Activated CD4-positive, alpha-beta memory T cell treated with anti-CD3 and anti-CD28 coated beads, Interleukin-2, amount 10 ng/mL, durations not matched to agents 7 days and 5 days (primary cell): ENCODE measurements at regions not wholly inside any gene's neighbourhood (a gene's known extent, or its start where the extent isn't known, plus 50 kb on each side); places are given as distances from the start of the nearest gene placed in this dataset.
"Not testable (repeated sequence)": the region's sequence is repeated elsewhere in the genome, so short reads cannot be mapped to it uniquely, and the experiment has no call there.

Experiments used
- CTCF ChIA-PET: fragments of 350-600 bp; sonication (Branson Sonifier 250); formaldehyde crosslinking; loops from one replicate; lab custom pipeline; 2021; ENCODE audit warnings: antibody characterized with exemption, inconsistent platforms; lab: Charles Lee
- POLR2A ChIA-PET: fragments of 350-600 bp; sonication (Branson Sonifier 250); formaldehyde crosslinking; loops from one replicate; lab custom pipeline; 2021; ENCODE audit warnings: antibody characterized with exemption; lab: Charles Lee
- DNase-seq: peaks from one replicate; pipeline ENCODE4 v3.0.0-alpha.2; 2020
- H3K27ac Mint-ChIP-seq: one replicate; pipeline ENCODE4 v1.8.0; 2021; ENCODE audit warnings: mild to moderate bottlenecking, mixed read lengths
- H3K27me3 Mint-ChIP-seq: one replicate; pipeline ENCODE4 v1.8.0; 2021; ENCODE audit warnings: mixed read lengths
- H3K36me3 Mint-ChIP-seq: one replicate; pipeline ENCODE4 v1.8.0; 2021; ENCODE audit warnings: low read depth, mixed read lengths
- H3K4me1 Mint-ChIP-seq: one replicate; pipeline ENCODE4 v1.8.0; 2021; ENCODE audit warnings: mixed read lengths
- H3K4me3 Mint-ChIP-seq: one replicate; pipeline ENCODE4 v1.8.0; 2021; ENCODE audit warnings: mild to moderate bottlenecking, mixed read lengths
- H3K9me3 Mint-ChIP-seq: one replicate; pipeline ENCODE4 v1.8.0; 2021; ENCODE audit warnings: mixed read lengths

- Mint-ChIP-seq H3K27me3 (no peaks in the 10 kb centered on the region), H3K9me3 (peaks cover 15% of the 10 kb centered on the region), H3K4me1 (peaks cover 9% of the 10 kb centered on the region), H3K4me3 (no peak overlapping the region), H3K27ac (no peak overlapping the region), H3K36me3 (no peaks in the 10 kb centered on the region)
- ChIA-PET POLR2A (no interaction called here), CTCF (no interaction called here)
- no peak for DNase-seq
These were observed 315.5 kb upstream of the MYT1L start for GRCh38 chr2:2646433-2647051.

DNA sequence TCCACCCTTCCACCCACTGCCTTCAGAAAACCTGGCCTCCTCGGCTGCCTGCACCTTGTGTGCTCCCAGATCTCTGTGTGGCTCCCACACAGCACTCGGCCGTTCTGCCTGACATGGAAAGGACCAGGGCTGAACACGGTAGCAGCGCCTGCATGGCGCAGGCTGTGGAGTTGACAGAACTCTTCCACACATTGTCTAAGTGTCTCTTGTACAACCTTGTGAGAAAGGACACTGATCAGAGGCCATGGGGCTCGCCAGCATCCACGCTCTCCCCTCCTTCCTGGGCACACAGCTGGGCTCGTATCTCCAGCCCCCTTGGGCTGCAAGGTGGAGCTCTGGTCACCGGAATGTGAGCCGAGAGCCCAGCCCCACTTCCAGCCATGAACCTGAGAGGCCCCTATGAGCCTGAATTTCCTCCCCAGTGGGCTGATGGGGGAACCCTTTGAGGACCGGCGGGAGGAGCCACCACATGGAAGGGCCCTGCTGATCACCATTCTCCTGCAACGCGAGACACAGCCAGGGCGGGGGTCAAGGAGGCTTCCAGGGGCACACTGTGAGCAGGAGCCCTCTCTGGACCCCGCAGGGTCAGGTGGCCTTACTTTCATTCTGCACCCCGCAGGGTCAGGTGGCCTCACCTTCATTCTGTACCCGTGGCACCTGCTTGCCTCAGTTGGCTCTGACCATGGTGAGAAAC lies 314.2 kb upstream of the MYT1L start:
- Mint-ChIP-seq H3K4me3 (no peak overlapping the region), H3K27me3 (no peaks in the 10 kb centered on the region), H3K36me3 (no peaks in the 10 kb centered on the region), H3K27ac (no peak overlapping the region), H3K9me3 (peaks cover 15% of the 10 kb centered on the region), H3K4me1 (peaks cover 9% of the 10 kb centered on the region)
- no peak for DNase-seq
- ChIA-PET POLR2A (no interaction called here), CTCF (no interaction called here)

DNA sequence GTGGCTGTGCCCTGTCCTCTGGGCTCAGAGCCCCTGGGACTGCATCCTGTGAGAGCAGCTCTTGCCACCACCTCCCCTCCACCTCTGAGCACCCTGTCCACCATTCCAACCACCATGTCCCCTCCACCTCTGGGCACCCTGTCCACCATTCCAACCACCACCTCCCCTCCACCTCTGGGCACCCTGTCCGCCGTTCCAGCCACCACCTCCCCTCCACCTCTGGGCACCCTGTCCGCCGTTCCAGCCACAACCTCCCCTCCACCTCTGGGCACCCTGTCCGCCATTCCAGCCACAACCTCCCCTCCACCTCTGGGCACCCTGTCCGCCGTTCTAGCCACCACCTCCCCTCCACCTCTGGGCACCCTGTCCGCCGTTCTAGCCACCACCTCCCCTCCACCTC lies 313.7 kb upstream of the MYT1L start:
- CTCF ChIA-PET, POLR2A ChIA-PET, H3K27ac Mint-ChIP-seq, DNase-seq, H3K27me3 Mint-ChIP-seq, H3K36me3 Mint-ChIP-seq, H3K4me1 Mint-ChIP-seq, H3K4me3 Mint-ChIP-seq: not testable (repeated sequence)
- H3K9me3 Mint-ChIP-seq: peaks cover 12% of the 10 kb centered on the region

DNA sequence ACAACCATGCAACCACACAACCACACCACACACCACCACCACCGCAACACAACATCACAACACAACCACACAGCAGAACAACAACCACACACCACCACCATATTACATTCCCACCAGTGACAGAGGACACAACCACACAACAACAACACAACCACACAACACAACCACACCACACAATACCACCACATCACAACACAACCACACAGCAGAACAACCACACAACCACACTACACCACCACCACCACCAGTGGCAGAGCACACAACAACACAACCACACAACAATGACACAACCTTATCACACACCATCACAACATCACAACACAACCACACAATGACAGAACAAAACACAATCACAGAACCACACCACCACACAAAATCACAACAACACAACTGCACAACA lies 313.0 kb upstream of the MYT1L start:
- Mint-ChIP-seq H3K36me3 (no peaks in the 10 kb centered on the region), H3K4me3 (no peak overlapping the region), H3K27ac (no peak overlapping the region), H3K9me3 (peaks cover 7% of the 10 kb centered on the region), H3K4me1 (peaks cover 9% of the 10 kb centered on the region), H3K27me3 (no peaks in the 10 kb centered on the region)
- POLR2A ChIA-PET: no interaction called here
- no peak for DNase-seq
- CTCF ChIA-PET: no interaction called here

- H3K4me1 Mint-ChIP-seq: peaks cover 9% of the 10 kb centered on the region
- H3K27ac Mint-ChIP-seq: no peak overlapping the region
- no peaks in the 10 kb centered on the region for H3K36me3 Mint-ChIP-seq
- ChIA-PET CTCF (no interaction called here), POLR2A (no interaction called here)
- no peak for DNase-seq
- no peaks in the 10 kb centered on the region for H3K27me3 Mint-ChIP-seq
- H3K4me3 Mint-ChIP-seq: no peak overlapping the region
- H3K9me3 Mint-ChIP-seq: peaks cover 7% of the 10 kb centered on the region
These were observed 312.1 kb upstream of the MYT1L start for GRCh38 chr2:2642906-2643890.

- Mint-ChIP-seq H3K4me1 (peaks cover 7% of the 10 kb centered on the region), H3K36me3 (no peaks in the 10 kb centered on the region), H3K27ac (no peak overlapping the region), H3K4me3 (no peak overlapping the region), H3K27me3 (no peaks in the 10 kb centered on the region), H3K9me3 (peaks cover 9% of the 10 kb centered on the region)
- no peak for DNase-seq
- CTCF ChIA-PET: no interaction called here
- POLR2A ChIA-PET: no interaction called here
These were observed 310.7 kb upstream of the MYT1L start for GRCh38 chr2:2641541-2642410.

- POLR2A ChIA-PET: no interaction called here
These were observed 309.7 kb upstream of the MYT1L start for GRCh38 chr2:2640818-2641217.

GRCh38 chr2:2640371-2640770 lies 309.3 kb upstream of the MYT1L start:
- ChIA-PET CTCF (no interaction called here), POLR2A (no interaction called here)
- no peak overlapping the region for H3K4me3 Mint-ChIP-seq
- no peak overlapping the region for H3K27ac Mint-ChIP-seq
- no peak for DNase-seq
- no peaks in the 10 kb centered on the region for H3K4me1 Mint-ChIP-seq
- no peaks in the 10 kb centered on the region for H3K27me3 Mint-ChIP-seq
- H3K9me3 Mint-ChIP-seq: peaks cover 10% of the 10 kb centered on the region
- H3K36me3 Mint-ChIP-seq: no peaks in the 10 kb centered on the region

More at GRCh38 chr2:2640818-2641217, 309.7 kb upstream of the MYT1L start:
- CTCF ChIA-PET: no interaction called here
- Mint-ChIP-seq H3K36me3 (no peaks in the 10 kb centered on the region), H3K4me3 (no peak overlapping the region), H3K27ac (no peak overlapping the region), H3K4me1 (no peaks in the 10 kb centered on the region), H3K9me3 (peaks cover 10% of the 10 kb centered on the region), H3K27me3 (no peaks in the 10 kb centered on the region)
- no peak for DNase-seq

GRCh38 chr2:2639251-2640139 lies 308.4 kb upstream of the MYT1L start:
- no peak overlapping the region for H3K27ac Mint-ChIP-seq
- no peak overlapping the region for H3K4me3 Mint-ChIP-seq
- peaks cover 10% of the 10 kb centered on the region for H3K9me3 Mint-ChIP-seq
- H3K4me1 Mint-ChIP-seq: no peaks in the 10 kb centered on the region
- H3K27me3 Mint-ChIP-seq: no peaks in the 10 kb centered on the region
- ChIA-PET CTCF (no interaction called here), POLR2A (no interaction called here)
- no peaks in the 10 kb centered on the region for H3K36me3 Mint-ChIP-seq
- no peak for DNase-seq

- Mint-ChIP-seq H3K9me3 (peaks cover 3% of the 10 kb centered on the region), H3K27me3 (no peaks in the 10 kb centered on the region), H3K36me3 (no peaks in the 10 kb centered on the region), H3K4me1 (no peaks in the 10 kb centered on the region), H3K4me3 (no peak overlapping the region), H3K27ac (no peak overlapping the region)
- POLR2A ChIA-PET: no interaction called here
- DNase-seq: no peak
- CTCF ChIA-PET: no interaction called here
These were observed 307.6 kb upstream of the MYT1L start for GRCh38 chr2:2638547-2639220.

DNA sequence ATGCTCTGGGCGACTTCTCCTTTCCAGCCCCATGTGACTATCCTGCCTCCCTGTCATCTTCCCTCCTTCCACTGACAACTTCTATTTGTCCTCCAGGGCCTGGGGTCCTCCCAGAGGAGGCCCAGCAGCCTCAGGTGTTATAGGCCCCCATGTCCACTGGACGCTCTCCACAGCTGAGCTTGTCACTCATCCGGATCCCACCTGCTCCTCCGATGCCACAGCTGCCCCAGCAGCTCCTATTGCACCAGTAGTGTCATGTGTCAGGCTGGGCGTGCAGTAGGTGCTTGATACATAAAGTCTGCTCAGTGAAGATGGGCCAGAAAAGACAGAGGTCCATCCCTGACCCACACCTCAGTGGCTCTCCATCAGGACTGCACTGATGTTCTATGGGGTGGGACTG lies 305.7 kb upstream of the MYT1L start:
- Mint-ChIP-seq H3K36me3 (no peaks in the 10 kb centered on the region), H3K27me3 (no peaks in the 10 kb centered on the region), H3K4me1 (no peaks in the 10 kb centered on the region), H3K4me3 (no peak overlapping the region), H3K9me3 (peaks cover 5% of the 10 kb centered on the region), H3K27ac (no peak overlapping the region)
- ChIA-PET CTCF (no interaction called here), POLR2A (no interaction called here)
- DNase-seq: no peak
